K562 (cell line): ENCODE measurements at regions not wholly inside any gene's neighbourhood (a gene's known extent, or its start where the extent isn't known, plus 50 kb on each side); places are given as distances from the start of the nearest gene placed in this dataset.

Experiments
- ETS1 ChIP-seq: conservative IDR thresholded peaks from 2 replicates; pipeline ENCODE4 v1.6.1; 2011; ENCODE audit warnings: low read depth, mild to moderate bottlenecking, low read length; ENCODE audit not compliant: control insufficient read depth
- FOXM1 ChIP-seq, 2 experiments: fragments of 450-650 bp in 1 of 2; sonication (generic) in 1 of 2; formaldehyde crosslinking in 1 of 2; IDR thresholded peaks; 2 replicates each; pipeline versions ENCODE4 v1.6.1 to v1.9.0; 2017 to 2022; ENCODE audit warnings: low read depth in 2 of 2, mild to moderate bottlenecking in 2 of 2, missing genetic modification reagents in 1 of 2, moderate library complexity in 1 of 2
- MNT ChIP-seq, 2 experiments: fragments of 450-650 bp; conservative IDR thresholded peaks; 2 replicates each; pipeline ENCODE4 v1.6.1; 2017; ENCODE audit warnings: mild to moderate bottlenecking in 2 of 2, moderate library complexity in 2 of 2
- NFE2L1 ChIP-seq: fragments of 450-650 bp; IDR thresholded peaks from 2 replicates; pipeline ENCODE4 v1.6.1; 2016; ENCODE audit warnings: missing genetic modification characterization, low read depth, mild to moderate bottlenecking, missing compliant biosample characterization, moderate library complexity, borderline replicate concordance
- VEZF1 ChIP-seq: fragments of 200-800 bp; sonication (Bioruptor generic); IDR thresholded peaks from 2 replicates; pipeline ENCODE4 v1.6.1; 2017; ENCODE audit warnings: missing genetic modification characterization, missing compliant biosample characterization
- ZBTB2 ChIP-seq: fragments of 450-650 bp; IDR thresholded peaks from 2 replicates; pipeline ENCODE4 v1.6.1; 2016; ENCODE audit warnings: antibody characterized with exemption
- ZHX1 ChIP-seq: fragments of 150-350 bp; conservative IDR thresholded peaks from 2 replicates; pipeline ENCODE4 v1.6.1; 2014; ENCODE audit warnings: low read length
- ZNF639 ChIP-seq, 2 experiments: fragments of 200-800 bp in 1 of 2; sonication (Bioruptor generic) in 1 of 2; sonication (generic) in 1 of 2; formaldehyde crosslinking in 1 of 2; IDR thresholded peaks in 1 of 2; conservative IDR thresholded peaks in 1 of 2; 2 replicates each; pipeline versions ENCODE4 v1.5.0 to v1.6.1; 2016 to 2020; ENCODE audit warnings: missing compliant biosample characterization in 1 of 2, missing genetic modification characterization in 1 of 2, missing genetic modification reagents in 1 of 2
- TF ChIP-seq, protein P1 (sequence below): fragments of 250-450 bp; sonication (Bioruptor Pico); IDR thresholded peaks from 2 replicates; pipeline ENCODE4 v1.4.0; 2020; ENCODE audit warnings: borderline replicate concordance
- TF ChIP-seq, protein P2 (sequence below): sonication (generic); formaldehyde crosslinking; IDR thresholded peaks from 2 replicates; pipeline ENCODE4 v1.8.0; 2022; ENCODE audit warnings: mild to moderate bottlenecking, low read depth, missing genetic modification reagents

- no peak for TF ChIP-seq ZHX1
- TF ChIP-seq FOXM1 (IDR thresholded peaks at IDR 0.05; ENCODE audit: low read depth): peak; percentile 72
- TF ChIP-seq FOXM1 (CRISPR knock-in tag; IDR thresholded peaks at IDR 0.05; ENCODE audit: low read depth): no peak
- TF ChIP-seq VEZF1 (CRISPR knock-in tag): peak; percentile 7; the same call in 1 of the 2 replicates
- TF ChIP-seq, protein P1, sequence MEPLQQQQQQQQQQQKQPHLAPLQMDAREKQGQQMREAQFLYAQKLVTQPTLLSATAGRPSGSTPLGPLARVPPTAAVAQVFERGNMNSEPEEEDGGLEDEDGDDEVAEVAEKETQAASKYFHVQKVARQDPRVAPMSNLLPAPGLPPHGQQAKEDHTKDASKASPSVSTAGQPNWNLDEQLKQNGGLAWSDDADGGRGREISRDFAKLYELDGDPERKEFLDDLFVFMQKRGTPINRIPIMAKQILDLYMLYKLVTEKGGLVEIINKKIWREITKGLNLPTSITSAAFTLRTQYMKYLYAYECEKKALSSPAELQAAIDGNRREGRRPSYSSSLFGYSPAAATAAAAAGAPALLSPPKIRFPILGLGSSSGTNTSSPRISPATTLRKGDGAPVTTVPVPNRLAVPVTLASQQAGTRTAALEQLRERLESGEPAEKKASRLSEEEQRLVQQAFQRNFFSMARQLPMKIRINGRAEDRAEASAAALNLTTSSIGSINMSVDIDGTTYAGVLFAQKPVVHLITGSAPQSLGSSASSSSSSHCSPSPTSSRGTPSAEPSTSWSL (CRISPR knock-in tag): no peak
- TF ChIP-seq, protein P2, sequence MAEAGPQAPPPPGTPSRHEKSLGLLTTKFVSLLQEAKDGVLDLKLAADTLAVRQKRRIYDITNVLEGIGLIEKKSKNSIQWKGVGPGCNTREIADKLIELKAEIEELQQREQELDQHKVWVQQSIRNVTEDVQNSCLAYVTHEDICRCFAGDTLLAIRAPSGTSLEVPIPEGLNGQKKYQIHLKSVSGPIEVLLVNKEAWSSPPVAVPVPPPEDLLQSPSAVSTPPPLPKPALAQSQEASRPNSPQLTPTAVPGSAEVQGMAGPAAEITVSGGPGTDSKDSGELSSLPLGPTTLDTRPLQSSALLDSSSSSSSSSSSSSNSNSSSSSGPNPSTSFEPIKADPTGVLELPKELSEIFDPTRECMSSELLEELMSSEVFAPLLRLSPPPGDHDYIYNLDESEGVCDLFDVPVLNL (CRISPR knock-in tag): no peak
- no peak for TF ChIP-seq ETS1
- TF ChIP-seq ZNF639 (CRISPR knock-in tag; conservative IDR thresholded peaks at IDR 0.05 in 1 of 2, IDR thresholded peaks at IDR 0.05 in 1 of 2): peak in 1 of 2 experiments; percentile 65; a peak in 2 of 4 replicates
- peak; percentile 62 to 81 for TF ChIP-seq MNT (conservative IDR thresholded peaks at IDR 0.05)
- TF ChIP-seq NFE2L1 (tag): no peak
- TF ChIP-seq ZBTB2: no peak
Measured at GRCh38 chr4:80134936-80135701, 62.1 kb upstream of the ANTXR2 start (continued).
